Fibroblast of the aortic adventitia (primary cell): ENCODE measurements at regions not wholly inside any gene's neighbourhood (a gene's known extent, or its start where the extent isn't known, plus 50 kb on each side); places are given as distances from the start of the nearest gene placed in this dataset.
A peak's percentile ranks its signal among the peaks of the same experiment; 100 is the strongest.
"Not testable (repeated sequence)": the region's sequence is repeated elsewhere in the genome, so short reads cannot be mapped to it uniquely, and the experiment has no call there.

ENCODE experiments used
- DNase-seq: peaks from one replicate; pipeline ENCODE4 v3.0.0-alpha.2; 2010; ENCODE audit warnings: low read depth
- H3K4me3 ChIP-seq: 2 replicates; pipeline ENCODE4 v1.5.1; 2011; ENCODE audit warnings: low read depth, mild to moderate bottlenecking, control low read depth, low read length, moderate library complexity
- TF ChIP-seq, protein P1 (sequence below): IDR thresholded peaks from 2 replicates; pipeline ENCODE4 v1.5.1; 2011; ENCODE audit warnings: mild to moderate bottlenecking, low read length, control low read depth, inconsistent platforms; ENCODE audit not compliant: insufficient read depth

DNA sequence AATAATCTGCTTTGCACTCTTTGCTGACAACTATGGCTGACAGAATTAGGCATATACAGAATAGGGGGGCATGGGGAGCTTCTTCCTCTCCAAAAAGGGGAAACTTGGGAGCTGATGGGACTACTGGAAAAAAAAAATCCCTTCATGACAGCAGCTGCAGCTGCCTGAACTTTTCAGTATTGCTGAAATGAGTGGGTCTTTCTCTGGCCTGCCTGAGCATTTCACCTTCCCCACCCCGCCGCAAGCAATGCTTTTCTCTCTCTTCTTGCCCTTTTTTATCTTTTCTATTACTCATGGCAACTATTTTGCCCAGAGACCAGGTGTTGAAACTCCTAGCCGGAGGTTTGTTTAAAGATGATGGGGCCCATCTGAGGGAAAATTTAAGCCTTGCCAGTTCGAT lies 244.9 kb downstream of the SEMA3D start:
- no peak for DNase-seq
- TF ChIP-seq, protein P1, sequence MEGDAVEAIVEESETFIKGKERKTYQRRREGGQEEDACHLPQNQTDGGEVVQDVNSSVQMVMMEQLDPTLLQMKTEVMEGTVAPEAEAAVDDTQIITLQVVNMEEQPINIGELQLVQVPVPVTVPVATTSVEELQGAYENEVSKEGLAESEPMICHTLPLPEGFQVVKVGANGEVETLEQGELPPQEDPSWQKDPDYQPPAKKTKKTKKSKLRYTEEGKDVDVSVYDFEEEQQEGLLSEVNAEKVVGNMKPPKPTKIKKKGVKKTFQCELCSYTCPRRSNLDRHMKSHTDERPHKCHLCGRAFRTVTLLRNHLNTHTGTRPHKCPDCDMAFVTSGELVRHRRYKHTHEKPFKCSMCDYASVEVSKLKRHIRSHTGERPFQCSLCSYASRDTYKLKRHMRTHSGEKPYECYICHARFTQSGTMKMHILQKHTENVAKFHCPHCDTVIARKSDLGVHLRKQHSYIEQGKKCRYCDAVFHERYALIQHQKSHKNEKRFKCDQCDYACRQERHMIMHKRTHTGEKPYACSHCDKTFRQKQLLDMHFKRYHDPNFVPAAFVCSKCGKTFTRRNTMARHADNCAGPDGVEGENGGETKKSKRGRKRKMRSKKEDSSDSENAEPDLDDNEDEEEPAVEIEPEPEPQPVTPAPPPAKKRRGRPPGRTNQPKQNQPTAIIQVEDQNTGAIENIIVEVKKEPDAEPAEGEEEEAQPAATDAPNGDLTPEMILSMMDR, result no peak
- no peak overlapping the region for H3K4me3 ChIP-seq

DNA sequence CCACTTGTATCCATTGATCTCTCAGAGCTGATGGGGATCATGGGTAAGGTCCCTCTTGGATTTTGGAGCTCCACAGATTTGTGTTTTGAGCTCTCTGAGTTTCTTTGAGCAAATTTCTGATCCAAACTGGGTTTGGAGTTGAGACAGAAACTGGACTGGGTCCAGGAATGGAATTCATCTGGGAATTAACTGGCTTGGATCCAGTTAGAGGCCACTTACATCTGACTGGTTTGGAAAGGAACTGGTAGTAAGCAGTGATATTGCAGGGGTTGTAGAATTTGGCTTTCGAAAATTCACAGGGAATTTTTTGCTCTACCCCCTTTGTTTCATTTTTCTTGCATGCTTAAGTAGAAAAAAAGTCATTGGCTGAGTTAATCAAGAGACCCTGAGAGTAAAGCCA lies 245.6 kb downstream of the SEMA3D start:
- H3K4me3 ChIP-seq, result no peak overlapping the region
- DNase-seq, result peak; percentile 31
- TF ChIP-seq, protein P1, result no peak

DNA sequence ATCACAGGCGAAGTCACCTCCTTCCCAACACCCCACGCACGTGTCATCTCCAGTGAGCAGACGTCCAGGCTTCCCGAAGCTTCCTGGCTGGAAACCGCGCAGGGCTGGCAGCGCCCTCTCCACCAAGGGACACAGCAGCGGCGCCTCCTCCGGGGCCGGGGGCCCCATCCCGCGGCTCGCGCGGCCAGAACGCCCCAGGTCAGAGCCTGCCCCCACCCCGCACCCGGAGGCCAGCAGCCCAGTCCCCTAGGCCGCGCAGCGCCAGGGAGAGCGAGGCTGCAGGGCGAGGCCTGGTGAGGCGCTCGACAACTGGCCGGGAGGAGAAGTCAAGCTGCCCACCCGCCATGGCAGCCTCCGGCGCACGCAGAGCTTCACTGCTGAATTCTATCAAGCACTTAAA lies 247.0 kb downstream of the SEMA3D start:
- DNase-seq, result no peak
- TF ChIP-seq, protein P1, result no peak
- H3K4me3 ChIP-seq, result no peak overlapping the region

DNA sequence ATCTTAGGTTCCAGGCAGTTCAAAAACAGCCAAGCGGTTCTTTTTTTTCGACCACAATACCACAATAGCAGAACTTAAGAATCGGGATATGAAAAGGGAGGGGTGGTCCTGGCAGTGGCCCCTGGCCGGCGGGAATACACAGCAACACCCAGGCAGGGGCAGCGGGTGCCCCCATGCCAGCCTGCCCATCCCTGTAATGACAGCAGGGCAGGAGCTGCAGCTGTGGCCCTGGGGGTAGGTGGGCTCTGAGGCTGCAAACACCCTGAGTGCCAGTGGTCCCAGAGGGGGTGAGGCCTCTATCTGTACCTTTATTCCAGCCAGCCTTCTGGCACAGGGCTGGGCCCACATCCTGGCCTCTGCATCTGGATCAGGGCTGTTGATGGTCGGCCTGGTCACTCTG lies 247.4 kb downstream of the SEMA3D start:
- DNase-seq, result no peak
- no peak overlapping the region for H3K4me3 ChIP-seq
- TF ChIP-seq, protein P1, result no peak

DNA sequence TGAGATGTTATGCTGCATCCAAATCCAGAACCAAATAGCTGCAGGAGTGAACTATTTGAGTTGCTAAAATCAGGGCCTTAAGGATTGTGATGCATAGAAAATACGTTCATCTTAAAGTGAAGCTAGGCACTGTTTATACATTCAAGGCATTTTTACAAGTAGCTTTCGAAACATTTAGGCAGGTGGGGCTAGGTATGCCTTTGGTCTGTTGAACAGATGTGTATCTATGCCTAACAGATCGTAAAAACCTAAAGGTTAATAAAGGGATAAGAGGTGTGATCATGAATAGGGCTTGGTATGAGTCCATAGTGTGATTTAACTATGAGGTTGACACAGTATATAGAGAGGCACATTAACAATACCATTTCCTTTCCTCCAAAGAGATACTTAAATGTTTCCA lies 262.5 kb downstream of the SEMA3D start:
- DNase-seq, result no peak
- TF ChIP-seq, protein P1, result no peak
- no peak overlapping the region for H3K4me3 ChIP-seq

DNA sequence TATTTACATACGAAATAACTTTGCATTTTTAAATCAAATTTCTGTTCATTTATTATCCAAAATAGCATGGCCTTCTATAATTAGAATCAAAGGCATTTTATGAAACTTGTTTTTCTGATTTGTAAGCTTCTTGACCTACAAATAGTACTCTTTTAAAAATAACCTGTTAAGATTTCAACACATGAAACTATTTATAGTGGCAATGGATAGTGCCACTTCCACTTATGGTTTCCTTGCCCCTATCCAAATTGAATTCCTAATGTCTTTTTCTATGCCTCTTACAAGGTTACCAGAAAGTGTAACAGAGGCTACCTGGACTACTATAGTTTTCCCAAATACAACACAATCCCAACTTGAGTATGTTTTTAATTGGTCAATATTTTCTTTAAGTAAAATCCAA lies 263.5 kb downstream of the SEMA3D start:
- DNase-seq, result no peak
- TF ChIP-seq, protein P1, result no peak
- no peak overlapping the region for H3K4me3 ChIP-seq

DNA sequence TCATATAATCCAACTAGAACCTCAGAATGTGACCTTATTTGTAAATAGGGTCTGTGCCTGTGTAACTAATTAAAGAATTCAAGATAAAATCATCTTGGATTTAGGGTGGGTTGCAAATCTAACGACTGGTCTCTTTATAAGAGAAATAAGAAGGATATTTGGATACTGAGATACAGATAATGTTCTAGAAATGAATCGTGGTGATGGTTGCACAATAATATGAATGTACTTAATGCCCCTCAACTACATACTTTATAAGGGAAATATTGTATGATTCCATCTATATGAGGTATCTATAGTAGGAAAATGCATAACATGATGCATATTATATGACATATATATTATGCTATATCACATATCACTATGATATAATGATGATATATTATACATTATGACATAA lies 265.7 kb downstream of the SEMA3D start:
- H3K4me3 ChIP-seq, result no peak overlapping the region
- DNase-seq, result no peak
- TF ChIP-seq, protein P1, result no peak

DNA sequence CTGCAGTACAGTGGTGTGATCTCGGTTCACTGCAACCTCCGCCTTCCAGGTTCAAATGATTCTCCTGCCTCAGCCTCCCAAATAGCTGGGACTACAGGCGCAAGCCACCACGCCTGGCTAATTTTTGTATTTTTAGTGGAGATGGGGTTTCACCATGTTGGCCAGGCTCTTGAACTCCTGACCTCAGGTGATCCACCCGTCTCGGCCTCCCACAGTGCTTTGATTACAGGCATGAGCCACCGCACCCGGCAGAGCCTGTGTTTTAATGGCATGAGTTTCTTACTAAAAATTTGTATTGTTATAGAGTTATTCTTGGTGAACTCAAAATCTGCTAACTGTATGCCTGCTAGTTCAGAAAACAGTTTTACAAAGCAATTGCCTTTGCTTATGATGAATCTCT lies 269.9 kb downstream of the SEMA3D start:
- DNase-seq, H3K4me3 ChIP-seq: not testable (repeated sequence)
